ENCODE measurements at regions not wholly inside any gene's neighbourhood (a gene's known extent, or its start where the extent isn't known, plus 50 kb on each side); places are given as distances from the start of the nearest gene placed in this dataset.

DNA sequence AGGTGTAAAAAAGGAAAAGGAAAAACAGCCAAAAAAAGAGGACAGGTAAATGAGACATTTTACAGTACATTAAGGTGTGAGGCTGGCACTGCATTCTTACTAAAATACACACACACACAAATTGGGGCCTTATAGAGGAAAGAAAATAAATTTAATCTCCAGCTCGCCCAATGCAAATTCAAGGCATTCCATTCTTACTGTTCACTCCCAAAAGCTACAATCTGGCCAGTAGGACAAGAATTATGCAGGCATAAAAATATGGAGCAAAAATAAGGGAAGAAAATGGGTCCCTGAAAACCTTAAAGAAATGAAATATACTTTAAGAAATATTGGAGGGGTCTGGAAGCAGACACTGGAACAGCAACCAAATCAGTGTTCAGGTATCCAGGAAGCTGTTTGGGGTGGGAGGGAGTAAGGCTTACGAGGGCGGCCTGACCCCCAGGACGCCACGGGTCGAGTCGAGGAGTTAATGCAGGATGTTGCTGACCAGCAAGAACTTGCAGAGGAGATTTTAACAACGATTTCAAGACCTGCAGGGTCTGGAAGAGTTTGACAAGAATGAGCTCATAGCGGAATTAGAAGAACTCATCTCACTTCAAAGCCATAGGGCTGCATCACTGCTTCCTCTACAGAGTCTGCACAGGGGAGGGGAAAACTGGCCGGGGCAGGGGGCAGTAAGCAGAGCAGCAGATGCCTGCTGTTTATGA lies 245.5 kb downstream of the TBL1XR1 start:
- ATAC-seq: no peak
- in situ Hi-C loops (cut with MboI) (no loop called here), intact Hi-C loops (cut with micrococcal nuclease) (no loop called here)
- H3K79me2 ChIP-seq (ENCODE audit: control insufficient read depth, insufficient read depth, low read length): no peaks in the 10 kb centered on the region
- H3K36me3 ChIP-seq (ENCODE audit: control insufficient read depth, insufficient read depth, low read length): no peaks in the 10 kb centered on the region
- no peak overlapping the region for H3K4me3 ChIP-seq
- H3K27me3 ChIP-seq (ENCODE audit: control insufficient read depth in 2 of 2, insufficient read depth in 2 of 2, low read length in 2 of 2): no peaks in the 10 kb centered on the region; a peak in 1 of 5 replicates
- DNase-seq (ENCODE audit: extremely low read depth in 1 of 4, low spot score in 3 of 4): no peak
- no peaks in the 10 kb centered on the region for H4K20me1 ChIP-seq (replicated peaks; ENCODE audit: control insufficient read depth, insufficient read depth, low read length)
- H3K4me1 ChIP-seq (replicated peaks in 1 of 2; ENCODE audit: control insufficient read depth in 2 of 2, insufficient read depth in 2 of 2, low read length in 2 of 2): no peaks in the 10 kb centered on the region
- no peaks in the 10 kb centered on the region for H3K9me1 ChIP-seq (ENCODE audit: control insufficient read depth, insufficient read depth, low read length)
- FAIRE-seq: no peak
- no peaks in the 10 kb centered on the region for H3K9me3 ChIP-seq (replicated peaks; ENCODE audit: control insufficient read depth, insufficient read depth, low read depth, low read length)
- no peak overlapping the region for H2AFZ ChIP-seq (ENCODE audit: low read depth, low read length)
- no peak overlapping the region for H3K27ac ChIP-seq (ENCODE audit: extremely low read depth, low read depth, low read length)
- BruUV-seq (replicated peaks): no TSS peak
- no peak overlapping the region for H3K4me2 ChIP-seq (ENCODE audit: insufficient read depth, low read length)
- CTCF ChIA-PET (ENCODE audit: low intra/inter-chr PET ratio): no interaction called here
- WGBS (ENCODE audit: insufficient coverage, low coverage, missing lambda C conversion rate): 12% methylated on average over 10 of the region's 10 CpGs
- no peak overlapping the region for H3K9ac ChIP-seq (ENCODE audit: insufficient read depth in 1 of 2, low read depth in 2 of 2, low read length in 2 of 2)
- POLR2A ChIA-PET: no interaction called here
- TF ChIP-seq, protein P1, sequence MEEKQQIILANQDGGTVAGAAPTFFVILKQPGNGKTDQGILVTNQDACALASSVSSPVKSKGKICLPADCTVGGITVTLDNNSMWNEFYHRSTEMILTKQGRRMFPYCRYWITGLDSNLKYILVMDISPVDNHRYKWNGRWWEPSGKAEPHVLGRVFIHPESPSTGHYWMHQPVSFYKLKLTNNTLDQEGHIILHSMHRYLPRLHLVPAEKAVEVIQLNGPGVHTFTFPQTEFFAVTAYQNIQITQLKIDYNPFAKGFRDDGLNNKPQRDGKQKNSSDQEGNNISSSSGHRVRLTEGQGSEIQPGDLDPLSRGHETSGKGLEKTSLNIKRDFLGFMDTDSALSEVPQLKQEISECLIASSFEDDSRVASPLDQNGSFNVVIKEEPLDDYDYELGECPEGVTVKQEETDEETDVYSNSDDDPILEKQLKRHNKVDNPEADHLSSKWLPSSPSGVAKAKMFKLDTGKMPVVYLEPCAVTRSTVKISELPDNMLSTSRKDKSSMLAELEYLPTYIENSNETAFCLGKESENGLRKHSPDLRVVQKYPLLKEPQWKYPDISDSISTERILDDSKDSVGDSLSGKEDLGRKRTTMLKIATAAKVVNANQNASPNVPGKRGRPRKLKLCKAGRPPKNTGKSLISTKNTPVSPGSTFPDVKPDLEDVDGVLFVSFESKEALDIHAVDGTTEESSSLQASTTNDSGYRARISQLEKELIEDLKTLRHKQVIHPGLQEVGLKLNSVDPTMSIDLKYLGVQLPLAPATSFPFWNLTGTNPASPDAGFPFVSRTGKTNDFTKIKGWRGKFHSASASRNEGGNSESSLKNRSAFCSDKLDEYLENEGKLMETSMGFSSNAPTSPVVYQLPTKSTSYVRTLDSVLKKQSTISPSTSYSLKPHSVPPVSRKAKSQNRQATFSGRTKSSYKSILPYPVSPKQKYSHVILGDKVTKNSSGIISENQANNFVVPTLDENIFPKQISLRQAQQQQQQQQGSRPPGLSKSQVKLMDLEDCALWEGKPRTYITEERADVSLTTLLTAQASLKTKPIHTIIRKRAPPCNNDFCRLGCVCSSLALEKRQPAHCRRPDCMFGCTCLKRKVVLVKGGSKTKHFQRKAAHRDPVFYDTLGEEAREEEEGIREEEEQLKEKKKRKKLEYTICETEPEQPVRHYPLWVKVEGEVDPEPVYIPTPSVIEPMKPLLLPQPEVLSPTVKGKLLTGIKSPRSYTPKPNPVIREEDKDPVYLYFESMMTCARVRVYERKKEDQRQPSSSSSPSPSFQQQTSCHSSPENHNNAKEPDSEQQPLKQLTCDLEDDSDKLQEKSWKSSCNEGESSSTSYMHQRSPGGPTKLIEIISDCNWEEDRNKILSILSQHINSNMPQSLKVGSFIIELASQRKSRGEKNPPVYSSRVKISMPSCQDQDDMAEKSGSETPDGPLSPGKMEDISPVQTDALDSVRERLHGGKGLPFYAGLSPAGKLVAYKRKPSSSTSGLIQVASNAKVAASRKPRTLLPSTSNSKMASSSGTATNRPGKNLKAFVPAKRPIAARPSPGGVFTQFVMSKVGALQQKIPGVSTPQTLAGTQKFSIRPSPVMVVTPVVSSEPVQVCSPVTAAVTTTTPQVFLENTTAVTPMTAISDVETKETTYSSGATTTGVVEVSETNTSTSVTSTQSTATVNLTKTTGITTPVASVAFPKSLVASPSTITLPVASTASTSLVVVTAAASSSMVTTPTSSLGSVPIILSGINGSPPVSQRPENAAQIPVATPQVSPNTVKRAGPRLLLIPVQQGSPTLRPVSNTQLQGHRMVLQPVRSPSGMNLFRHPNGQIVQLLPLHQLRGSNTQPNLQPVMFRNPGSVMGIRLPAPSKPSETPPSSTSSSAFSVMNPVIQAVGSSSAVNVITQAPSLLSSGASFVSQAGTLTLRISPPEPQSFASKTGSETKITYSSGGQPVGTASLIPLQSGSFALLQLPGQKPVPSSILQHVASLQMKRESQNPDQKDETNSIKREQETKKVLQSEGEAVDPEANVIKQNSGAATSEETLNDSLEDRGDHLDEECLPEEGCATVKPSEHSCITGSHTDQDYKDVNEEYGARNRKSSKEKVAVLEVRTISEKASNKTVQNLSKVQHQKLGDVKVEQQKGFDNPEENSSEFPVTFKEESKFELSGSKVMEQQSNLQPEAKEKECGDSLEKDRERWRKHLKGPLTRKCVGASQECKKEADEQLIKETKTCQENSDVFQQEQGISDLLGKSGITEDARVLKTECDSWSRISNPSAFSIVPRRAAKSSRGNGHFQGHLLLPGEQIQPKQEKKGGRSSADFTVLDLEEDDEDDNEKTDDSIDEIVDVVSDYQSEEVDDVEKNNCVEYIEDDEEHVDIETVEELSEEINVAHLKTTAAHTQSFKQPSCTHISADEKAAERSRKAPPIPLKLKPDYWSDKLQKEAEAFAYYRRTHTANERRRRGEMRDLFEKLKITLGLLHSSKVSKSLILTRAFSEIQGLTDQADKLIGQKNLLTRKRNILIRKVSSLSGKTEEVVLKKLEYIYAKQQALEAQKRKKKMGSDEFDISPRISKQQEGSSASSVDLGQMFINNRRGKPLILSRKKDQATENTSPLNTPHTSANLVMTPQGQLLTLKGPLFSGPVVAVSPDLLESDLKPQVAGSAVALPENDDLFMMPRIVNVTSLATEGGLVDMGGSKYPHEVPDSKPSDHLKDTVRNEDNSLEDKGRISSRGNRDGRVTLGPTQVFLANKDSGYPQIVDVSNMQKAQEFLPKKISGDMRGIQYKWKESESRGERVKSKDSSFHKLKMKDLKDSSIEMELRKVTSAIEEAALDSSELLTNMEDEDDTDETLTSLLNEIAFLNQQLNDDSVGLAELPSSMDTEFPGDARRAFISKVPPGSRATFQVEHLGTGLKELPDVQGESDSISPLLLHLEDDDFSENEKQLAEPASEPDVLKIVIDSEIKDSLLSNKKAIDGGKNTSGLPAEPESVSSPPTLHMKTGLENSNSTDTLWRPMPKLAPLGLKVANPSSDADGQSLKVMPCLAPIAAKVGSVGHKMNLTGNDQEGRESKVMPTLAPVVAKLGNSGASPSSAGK (IDR thresholded peaks at IDR 0.05): no peak
- TF ChIP-seq, protein P2, sequence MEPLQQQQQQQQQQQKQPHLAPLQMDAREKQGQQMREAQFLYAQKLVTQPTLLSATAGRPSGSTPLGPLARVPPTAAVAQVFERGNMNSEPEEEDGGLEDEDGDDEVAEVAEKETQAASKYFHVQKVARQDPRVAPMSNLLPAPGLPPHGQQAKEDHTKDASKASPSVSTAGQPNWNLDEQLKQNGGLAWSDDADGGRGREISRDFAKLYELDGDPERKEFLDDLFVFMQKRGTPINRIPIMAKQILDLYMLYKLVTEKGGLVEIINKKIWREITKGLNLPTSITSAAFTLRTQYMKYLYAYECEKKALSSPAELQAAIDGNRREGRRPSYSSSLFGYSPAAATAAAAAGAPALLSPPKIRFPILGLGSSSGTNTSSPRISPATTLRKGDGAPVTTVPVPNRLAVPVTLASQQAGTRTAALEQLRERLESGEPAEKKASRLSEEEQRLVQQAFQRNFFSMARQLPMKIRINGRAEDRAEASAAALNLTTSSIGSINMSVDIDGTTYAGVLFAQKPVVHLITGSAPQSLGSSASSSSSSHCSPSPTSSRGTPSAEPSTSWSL (CRISPR knock-in tag; IDR thresholded peaks at IDR 0.05; ENCODE audit: borderline replicate concordance): no peak
- TF ChIP-seq, protein P3, sequence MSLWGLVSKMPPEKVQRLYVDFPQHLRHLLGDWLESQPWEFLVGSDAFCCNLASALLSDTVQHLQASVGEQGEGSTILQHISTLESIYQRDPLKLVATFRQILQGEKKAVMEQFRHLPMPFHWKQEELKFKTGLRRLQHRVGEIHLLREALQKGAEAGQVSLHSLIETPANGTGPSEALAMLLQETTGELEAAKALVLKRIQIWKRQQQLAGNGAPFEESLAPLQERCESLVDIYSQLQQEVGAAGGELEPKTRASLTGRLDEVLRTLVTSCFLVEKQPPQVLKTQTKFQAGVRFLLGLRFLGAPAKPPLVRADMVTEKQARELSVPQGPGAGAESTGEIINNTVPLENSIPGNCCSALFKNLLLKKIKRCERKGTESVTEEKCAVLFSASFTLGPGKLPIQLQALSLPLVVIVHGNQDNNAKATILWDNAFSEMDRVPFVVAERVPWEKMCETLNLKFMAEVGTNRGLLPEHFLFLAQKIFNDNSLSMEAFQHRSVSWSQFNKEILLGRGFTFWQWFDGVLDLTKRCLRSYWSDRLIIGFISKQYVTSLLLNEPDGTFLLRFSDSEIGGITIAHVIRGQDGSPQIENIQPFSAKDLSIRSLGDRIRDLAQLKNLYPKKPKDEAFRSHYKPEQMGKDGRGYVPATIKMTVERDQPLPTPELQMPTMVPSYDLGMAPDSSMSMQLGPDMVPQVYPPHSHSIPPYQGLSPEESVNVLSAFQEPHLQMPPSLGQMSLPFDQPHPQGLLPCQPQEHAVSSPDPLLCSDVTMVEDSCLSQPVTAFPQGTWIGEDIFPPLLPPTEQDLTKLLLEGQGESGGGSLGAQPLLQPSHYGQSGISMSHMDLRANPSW (CRISPR knock-in tag; IDR thresholded peaks at IDR 0.05): no peak
- TF ChIP-seq TEAD4 (IDR thresholded peaks at IDR 0.05; ENCODE audit: low read length) (no peak), TEAD4 (CRISPR knock-in tag; IDR thresholded peaks at IDR 0.05; ENCODE audit: borderline replicate concordance) (no peak), SMAD3 (CRISPR knock-in tag; conservative IDR thresholded peaks at IDR 0.05) (no peak)

All from K562 (cell line).